IPS-18c (cell line): ENCODE measurements at regions not wholly inside any gene's neighbourhood (a gene's known extent, or its start where the extent isn't known, plus 50 kb on each side); places are given as distances from the start of the nearest gene placed in this dataset.
A peak's percentile ranks its signal among the peaks of the same experiment; 100 is the strongest.
"Not testable (repeated sequence)": the region's sequence is repeated elsewhere in the genome, so short reads cannot be mapped to it uniquely, and the experiment has no call there.

Experiments
- H3K4me3 ChIP-seq: 2 replicates; pipeline ENCODE4 v1.7.0; 2013; ENCODE audit warnings: low read depth, mild to moderate bottlenecking, low read length, moderate library complexity; ENCODE audit not compliant: insufficient read depth
- H3K9me3 ChIP-seq: one replicate; pipeline ENCODE4 v1.6.1; 2013; ENCODE audit warnings: mild to moderate bottlenecking, low read length, moderate library complexity; ENCODE audit not compliant: control insufficient read depth, insufficient read depth

GRCh38 chr15:34528055-34528754, 55.2 kb downstream of the GOLGA8B start:
- not testable (repeated sequence) for H3K9me3 ChIP-seq, H3K4me3 ChIP-seq

- H3K9me3 ChIP-seq, H3K4me3 ChIP-seq: not testable (repeated sequence)
Observed at GRCh38 chr15:34527641-34528040, 55.8 kb downstream of the GOLGA8B start.

- H3K4me3 ChIP-seq, H3K9me3 ChIP-seq: not testable (repeated sequence)
Observed at GRCh38 chr15:34523849-34524248, 59.6 kb downstream of the GOLGA8B start.

GRCh38 chr15:34522601-34523000, 60.9 kb downstream of the GOLGA8B start:
- H3K9me3 ChIP-seq, H3K4me3 ChIP-seq: not testable (repeated sequence)

- not testable (repeated sequence) for H3K9me3 ChIP-seq, H3K4me3 ChIP-seq
Observed at GRCh38 chr15:34521802-34522485, 61.5 kb downstream of the GOLGA8B start.

GRCh38 chr15:34520566-34520965, 62.9 kb downstream of the GOLGA8B start:
- Histone ChIP-seq H3K9me3 (no peaks in the 10 kb centered on the region), H3K4me3 (no peak overlapping the region)

- not testable (repeated sequence) for H3K4me3 ChIP-seq
Observed at GRCh38 chr15:34520010-34520409, 63.4 kb downstream of the GOLGA8B start.

GRCh38 chr15:34514251-34514670, 69.2 kb downstream of the GOLGA8B start:
- Histone ChIP-seq H3K4me3 (peak overlapping the region; percentile 71), H3K9me3 (peaks cover 2% of the 10 kb centered on the region)

More at GRCh38 chr15:34520010-34520409, 63.4 kb downstream of the GOLGA8B start:
- H3K9me3 ChIP-seq = not testable (repeated sequence)

- H3K4me3 ChIP-seq = no peak overlapping the region
- H3K9me3 ChIP-seq = peaks cover 2% of the 10 kb centered on the region
Observed at GRCh38 chr15:34512628-34513027, 70.8 kb downstream of the GOLGA8B start.

GRCh38 chr15:34501131-34501530, 63.5 kb upstream of the GOLGA8A start:
- no peaks in the 10 kb centered on the region for H3K9me3 ChIP-seq
- H3K4me3 ChIP-seq = no peak overlapping the region

- H3K9me3 ChIP-seq = peaks cover 3% of the 10 kb centered on the region
- no peak overlapping the region for H3K4me3 ChIP-seq
Observed at GRCh38 chr15:34496207-34496995, 58.8 kb upstream of the GOLGA8A start.

GRCh38 chr15:34495707-34496106, 58.1 kb upstream of the GOLGA8A start:
- H3K9me3 ChIP-seq, H3K4me3 ChIP-seq: not testable (repeated sequence)

GRCh38 chr15:34494084-34494399, 56.4 kb upstream of the GOLGA8A start:
- peaks cover 3% of the 10 kb centered on the region for H3K9me3 ChIP-seq
- peak overlapping the region; percentile 43; the same call in 1 of the 2 replicates for H3K4me3 ChIP-seq

GRCh38 chr15:34493001-34493400, 55.4 kb upstream of the GOLGA8A start:
- no peak overlapping the region for H3K4me3 ChIP-seq
- H3K9me3 ChIP-seq = peaks cover 3% of the 10 kb centered on the region

GRCh38 chr15:34491488-34491887, 53.9 kb upstream of the GOLGA8A start:
- H3K9me3 ChIP-seq = not testable (repeated sequence)

GRCh38 chr15:34490417-34491193, 53.0 kb upstream of the GOLGA8A start:
- Histone ChIP-seq H3K4me3 (peak overlapping the region; percentile 20; the same call in 1 of the 2 replicates), H3K9me3 (peaks cover 3% of the 10 kb centered on the region)

More at GRCh38 chr15:34491488-34491887, 53.9 kb upstream of the GOLGA8A start:
- H3K4me3 ChIP-seq = not testable (repeated sequence)
